H1 (cell line): ENCODE measurements at regions not wholly inside any gene's neighbourhood (a gene's known extent, or its start where the extent isn't known, plus 50 kb on each side); places are given as distances from the start of the nearest gene placed in this dataset.

Experiments
- CHD2 ChIP-seq: IDR thresholded peaks from 2 replicates; pipeline ENCODE4 v1.6.1; 2012; ENCODE audit warnings: low read length, improper control_type of control experiment
- CHD7 ChIP-seq: fragments of 300-600 bp; sonication (generic); IDR thresholded peaks from 2 replicates; pipeline ENCODE4 v1.7.1; 2012; ENCODE audit warnings: low read length, moderate library complexity, mild to moderate bottlenecking, inconsistent platforms; ENCODE audit not compliant: insufficient replicate concordance

DNA sequence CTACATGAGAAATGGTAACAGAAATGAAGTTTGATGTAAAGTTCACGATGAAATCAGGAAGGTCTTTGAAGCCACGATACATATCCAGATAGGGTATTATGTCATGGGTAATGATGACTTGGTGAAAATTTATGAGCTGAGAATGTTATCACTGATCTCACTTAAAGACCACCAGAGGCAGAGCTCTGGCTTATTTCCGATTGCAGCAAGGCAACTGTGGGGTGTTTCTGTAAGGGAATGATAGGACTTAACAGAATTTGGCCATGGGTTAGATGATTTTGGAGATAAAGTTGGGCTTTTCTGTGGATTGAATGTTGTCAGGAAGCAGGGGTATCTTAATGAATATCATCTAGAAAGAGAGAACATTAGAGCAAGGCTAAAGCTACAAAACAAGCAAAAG is 508.4 kb downstream of the HDGFL1 start (continued):
- no peak for TF ChIP-seq CHD7
- no peak for TF ChIP-seq CHD2
